Tibial nerve (tissue), 4 donors: ENCODE measurements at regions not wholly inside any gene's neighbourhood (a gene's known extent, or its start where the extent isn't known, plus 50 kb on each side); places are given as distances from the start of the nearest gene placed in this dataset.

ENCODE experiments used
- EP300 ChIP-seq, 2 donors: sonication (generic); formaldehyde crosslinking; IDR thresholded peaks; one replicate each; pipeline ENCODE4 v1.6.1; 2017; ENCODE audit warnings: antibody characterized with exemption in 2 of 2, mild to moderate bottlenecking in 1 of 2
- POLR2A ChIP-seq, 2 donors: fragments of 450-650 bp; IDR thresholded peaks; one replicate each; pipeline ENCODE4 v1.6.1; 2017; ENCODE audit warnings: antibody characterized with exemption in 2 of 2, mild to moderate bottlenecking in 2 of 2, moderate library complexity in 2 of 2
- TF ChIP-seq, protein P1 (sequence below), 5 experiments: fragments of 200-600 bp in 3 of 5; fragments of 450-650 bp in 2 of 5; sonication (generic) in 3 of 5; IDR thresholded peaks; one replicate each; pipeline ENCODE4 v1.5.1; 2016 to 2019; ENCODE audit warnings: antibody characterized with exemption in 5 of 5, mild to moderate bottlenecking in 3 of 5, moderate library complexity in 2 of 5

DNA sequence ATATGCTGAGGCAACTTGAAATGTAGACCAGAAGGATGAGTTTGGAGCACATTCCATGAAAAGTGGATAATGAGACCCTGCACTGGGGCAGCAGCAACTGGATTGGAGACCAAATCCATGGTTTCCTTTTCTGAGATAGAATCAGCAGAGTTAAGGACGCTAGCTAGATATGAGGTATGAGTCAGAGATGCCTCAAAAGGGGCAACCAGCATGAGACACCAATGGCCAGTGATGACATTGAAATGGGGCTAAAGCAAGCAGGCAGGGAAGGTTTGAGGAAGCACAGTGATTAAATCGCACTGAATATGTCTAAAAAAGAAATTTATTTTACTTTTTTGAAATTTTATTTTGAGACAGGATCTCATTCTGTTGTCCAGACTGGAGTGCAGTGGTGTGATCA, 802.4 kb downstream of the TFAP2A start:
- TF ChIP-seq, protein P1, sequence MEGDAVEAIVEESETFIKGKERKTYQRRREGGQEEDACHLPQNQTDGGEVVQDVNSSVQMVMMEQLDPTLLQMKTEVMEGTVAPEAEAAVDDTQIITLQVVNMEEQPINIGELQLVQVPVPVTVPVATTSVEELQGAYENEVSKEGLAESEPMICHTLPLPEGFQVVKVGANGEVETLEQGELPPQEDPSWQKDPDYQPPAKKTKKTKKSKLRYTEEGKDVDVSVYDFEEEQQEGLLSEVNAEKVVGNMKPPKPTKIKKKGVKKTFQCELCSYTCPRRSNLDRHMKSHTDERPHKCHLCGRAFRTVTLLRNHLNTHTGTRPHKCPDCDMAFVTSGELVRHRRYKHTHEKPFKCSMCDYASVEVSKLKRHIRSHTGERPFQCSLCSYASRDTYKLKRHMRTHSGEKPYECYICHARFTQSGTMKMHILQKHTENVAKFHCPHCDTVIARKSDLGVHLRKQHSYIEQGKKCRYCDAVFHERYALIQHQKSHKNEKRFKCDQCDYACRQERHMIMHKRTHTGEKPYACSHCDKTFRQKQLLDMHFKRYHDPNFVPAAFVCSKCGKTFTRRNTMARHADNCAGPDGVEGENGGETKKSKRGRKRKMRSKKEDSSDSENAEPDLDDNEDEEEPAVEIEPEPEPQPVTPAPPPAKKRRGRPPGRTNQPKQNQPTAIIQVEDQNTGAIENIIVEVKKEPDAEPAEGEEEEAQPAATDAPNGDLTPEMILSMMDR (IDR thresholded peaks at IDR 0.05) = no peak
- TF ChIP-seq EP300 (IDR thresholded peaks at IDR 0.05) = no peak
- TF ChIP-seq POLR2A (IDR thresholded peaks at IDR 0.05) = no peak
